ENCODE measurements at regions not wholly inside any gene's neighbourhood (a gene's known extent, or its start where the extent isn't known, plus 50 kb on each side); places are given as distances from the start of the nearest gene placed in this dataset.
A peak's percentile ranks its signal among the peaks of the same experiment; 100 is the strongest.

GRCh38 chr13:66138172-66138811, 1091.8 kb downstream of the PCDH9 start:
- Mint-ChIP-seq H3K27ac (peak overlapping the region; percentile 78 to 84), H3K27me3 (no peaks in the 10 kb centered on the region), H3K9me3 (peaks cover 11% of the 10 kb centered on the region), H3K36me3 (peaks cover 21% of the 10 kb centered on the region), H3K4me1 (ENCODE audit: low read depth in 2 of 2) (peaks cover 28 to 47% of the 10 kb centered on the region in 2 donors), H3K4me3 (peak overlapping the region; percentile 73)
- peak; percentile 91 to 93 for ATAC-seq
- DNase-seq (ENCODE audit: low spot score): no peak

DNA sequence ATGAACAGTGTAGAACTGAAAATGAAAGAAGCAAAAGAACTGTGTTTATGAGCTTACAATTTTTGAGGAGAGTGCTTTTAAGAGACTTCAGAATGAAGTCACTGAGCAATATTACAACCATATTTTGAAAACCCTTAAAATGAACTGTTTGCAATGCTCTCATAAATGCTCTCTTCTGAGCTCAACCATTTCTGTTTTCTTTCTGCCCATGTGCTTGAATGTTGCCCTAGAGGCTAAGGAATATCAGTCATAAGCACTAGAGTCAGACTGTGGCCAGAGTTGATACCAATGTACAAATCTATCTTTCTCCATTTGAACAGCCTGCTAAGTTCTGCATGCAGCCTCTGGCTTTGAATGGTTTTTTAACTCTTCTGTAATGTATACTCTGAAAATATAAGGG, 1092.8 kb downstream of the PCDH9 start:
- no peak for DNase-seq (ENCODE audit: low spot score)
- no peaks in the 10 kb centered on the region for H3K27me3 Mint-ChIP-seq
- H3K9me3 Mint-ChIP-seq: peaks cover 6% of the 10 kb centered on the region
- H3K27ac Mint-ChIP-seq: peak overlapping the region; percentile 78 to 84
- peaks cover 28 to 43% of the 10 kb centered on the region in 2 donors for H3K4me1 Mint-ChIP-seq (ENCODE audit: low read depth in 2 of 2)
- ATAC-seq: no peak
- peaks cover 12% of the 10 kb centered on the region for H3K36me3 Mint-ChIP-seq
- peak overlapping the region; percentile 73 for H3K4me3 Mint-ChIP-seq

GRCh38 chr13:66128692-66129269, 1101.4 kb downstream of the PCDH9 start:
- ATAC-seq: peak; percentile 77 to 84
- Mint-ChIP-seq H3K9me3 (no peaks in the 10 kb centered on the region), H3K36me3 (no peaks in the 10 kb centered on the region), H3K27ac (peak overlapping the region; percentile 52 to 88), H3K4me1 (ENCODE audit: low read depth in 2 of 2) (peaks cover 13 to 25% of the 10 kb centered on the region in 2 donors), H3K27me3 (no peaks in the 10 kb centered on the region), H3K4me3 (peak overlapping the region; percentile 40)
- no peak for DNase-seq (ENCODE audit: low spot score)

- Mint-ChIP-seq H3K9me3 (no peaks in the 10 kb centered on the region), H3K4me3 (peak overlapping the region; percentile 40), H3K4me1 (ENCODE audit: low read depth in 2 of 2) (peaks cover 13 to 25% of the 10 kb centered on the region in 2 donors), H3K36me3 (no peaks in the 10 kb centered on the region), H3K27ac (peak overlapping the region; percentile 52 to 88), H3K27me3 (no peaks in the 10 kb centered on the region)
- DNase-seq (ENCODE audit: low spot score) (no peak), ATAC-seq (no peak)
These were observed 1101.9 kb downstream of the PCDH9 start for GRCh38 chr13:66128201-66128600.

GRCh38 chr13:66117563-66117962, 1112.6 kb downstream of the PCDH9 start:
- ATAC-seq (no peak), DNase-seq (ENCODE audit: low spot score) (no peak)
- H3K36me3 Mint-ChIP-seq: no peaks in the 10 kb centered on the region
- no peak overlapping the region for H3K4me3 Mint-ChIP-seq
- no peaks in the 10 kb centered on the region for H3K9me3 Mint-ChIP-seq
- no peaks in the 10 kb centered on the region for H3K4me1 Mint-ChIP-seq (ENCODE audit: low read depth in 2 of 2)
- H3K27ac Mint-ChIP-seq: no peak overlapping the region
- H3K27me3 Mint-ChIP-seq: peaks cover 0 to 5% of the 10 kb centered on the region in 2 donors

DNA sequence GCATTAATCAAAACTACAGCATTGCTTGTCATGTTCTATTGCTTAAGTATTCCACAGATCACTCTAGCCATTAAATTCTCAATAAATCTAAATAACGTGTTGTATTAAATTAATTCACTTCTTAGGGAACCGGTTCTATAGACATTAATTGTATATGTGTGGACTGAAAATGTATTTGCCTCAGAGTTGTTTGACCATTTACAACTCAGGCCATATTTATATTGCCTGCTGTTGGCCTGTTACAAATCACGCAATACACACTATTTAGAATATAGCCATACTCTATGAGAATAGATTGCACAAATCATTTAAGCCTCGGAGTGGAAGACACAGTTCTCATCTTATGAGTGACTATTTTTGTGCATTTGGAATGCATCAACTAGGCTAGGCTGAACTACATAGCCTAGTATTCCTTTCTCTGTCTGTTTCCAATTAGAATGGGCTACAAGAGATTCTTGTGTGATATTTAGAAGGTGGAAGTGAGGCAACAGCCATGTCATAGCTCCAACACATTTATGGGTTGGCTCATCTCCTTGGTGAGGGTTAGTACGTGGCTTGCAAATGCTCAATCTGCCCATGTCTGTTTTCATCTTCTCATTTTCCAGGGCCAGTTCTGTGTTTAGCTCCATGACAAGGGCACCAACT, 1116.1 kb downstream of the PCDH9 start:
- Mint-ChIP-seq H3K27me3 (peaks cover 0 to 4% of the 10 kb centered on the region in 2 donors), H3K4me3 (no peak overlapping the region), H3K27ac (no peak overlapping the region), H3K36me3 (no peaks in the 10 kb centered on the region), H3K9me3 (no peaks in the 10 kb centered on the region), H3K4me1 (ENCODE audit: low read depth in 2 of 2) (no peaks in the 10 kb centered on the region)
- DNase-seq (ENCODE audit: low spot score): no peak
- ATAC-seq: no peak

DNA sequence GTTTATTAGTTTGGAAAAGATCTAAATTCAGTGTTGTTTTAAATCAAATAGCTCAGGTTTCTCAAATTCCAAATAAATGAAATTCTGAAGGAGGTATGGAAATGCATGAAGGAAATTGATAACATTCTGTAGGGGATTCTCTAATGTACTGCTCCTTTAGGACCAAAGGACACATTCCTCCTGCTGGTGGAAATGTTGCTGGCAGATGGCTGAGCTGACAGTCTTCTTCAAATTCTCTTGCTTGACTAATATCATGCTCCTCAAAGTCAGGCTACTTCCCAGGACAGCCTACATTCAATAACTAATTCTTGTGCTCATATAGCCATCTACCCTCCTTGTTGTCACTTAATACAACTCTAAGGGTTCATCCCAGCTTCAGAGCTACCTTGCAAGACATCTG, 1118.5 kb downstream of the PCDH9 start:
- Mint-ChIP-seq H3K27me3 (peaks cover 0 to 2% of the 10 kb centered on the region in 2 donors), H3K4me1 (ENCODE audit: low read depth in 2 of 2) (no peaks in the 10 kb centered on the region), H3K9me3 (no peaks in the 10 kb centered on the region), H3K36me3 (no peaks in the 10 kb centered on the region), H3K4me3 (no peak overlapping the region), H3K27ac (no peak overlapping the region)
- no peak for ATAC-seq
- no peak for DNase-seq (ENCODE audit: low spot score)

DNA sequence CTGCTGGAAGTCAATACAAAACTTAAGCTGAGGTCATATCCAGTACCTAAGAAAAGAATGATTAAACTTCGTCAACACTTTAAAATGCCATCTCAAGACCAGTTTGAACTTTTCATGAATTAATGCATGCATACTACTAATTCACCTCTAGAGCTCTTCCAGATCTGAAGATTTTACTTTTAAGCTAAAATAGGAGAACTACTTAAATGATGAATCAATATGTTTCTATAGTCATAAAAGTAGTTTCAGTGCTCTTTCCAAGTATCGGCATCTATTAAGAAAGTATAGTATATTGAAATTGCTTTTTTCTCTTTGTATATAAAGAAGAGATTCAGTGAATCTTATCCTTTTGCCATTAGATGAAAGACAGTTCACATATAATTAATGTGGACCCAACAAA, 1123.9 kb downstream of the PCDH9 start:
- Mint-ChIP-seq H3K9me3 (no peaks in the 10 kb centered on the region), H3K4me3 (no peak overlapping the region), H3K36me3 (no peaks in the 10 kb centered on the region), H3K4me1 (ENCODE audit: low read depth in 2 of 2) (no peaks in the 10 kb centered on the region), H3K27me3 (peaks cover 0 to 2% of the 10 kb centered on the region in 2 donors), H3K27ac (no peak overlapping the region)
- ATAC-seq (no peak), DNase-seq (ENCODE audit: low spot score) (no peak)

GRCh38 chr13:66102864-66103263, 1127.3 kb downstream of the PCDH9 start:
- H3K4me1 Mint-ChIP-seq (ENCODE audit: low read depth in 2 of 2): no peaks in the 10 kb centered on the region
- no peaks in the 10 kb centered on the region for H3K36me3 Mint-ChIP-seq
- H3K27ac Mint-ChIP-seq: no peak overlapping the region
- H3K4me3 Mint-ChIP-seq: no peak overlapping the region
- H3K9me3 Mint-ChIP-seq: peaks cover 2% of the 10 kb centered on the region
- ATAC-seq (no peak), DNase-seq (ENCODE audit: low spot score) (no peak)
- no peaks in the 10 kb centered on the region for H3K27me3 Mint-ChIP-seq

DNA sequence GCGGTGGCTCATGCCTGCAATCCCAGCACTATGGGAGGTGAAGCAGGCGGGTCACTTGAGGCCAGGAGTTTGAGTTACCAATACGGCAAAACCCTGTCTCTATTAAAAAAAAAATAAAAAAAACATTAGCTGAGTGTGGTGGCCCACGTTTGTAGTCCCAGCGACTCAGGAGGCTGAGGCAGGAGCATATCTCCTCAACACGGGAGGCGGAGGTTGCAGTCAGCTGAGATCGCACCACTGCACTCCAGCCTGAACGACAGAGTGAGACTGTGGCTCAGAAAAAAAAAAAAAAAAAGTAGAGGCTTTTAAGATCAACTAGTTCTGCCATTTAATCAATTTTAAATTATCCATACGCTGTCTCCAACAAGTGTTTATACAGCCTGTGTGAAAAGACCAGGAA, 1130.3 kb downstream of the PCDH9 start:
- no peak for ATAC-seq

GRCh38 chr13:66098931-66099628, 1131.1 kb downstream of the PCDH9 start:
- H3K9me3 Mint-ChIP-seq: peaks cover 2% of the 10 kb centered on the region
- ATAC-seq: no peak
- no peaks in the 10 kb centered on the region for H3K27me3 Mint-ChIP-seq
- H3K27ac Mint-ChIP-seq: no peak overlapping the region
- H3K4me1 Mint-ChIP-seq (ENCODE audit: low read depth in 2 of 2): no peaks in the 10 kb centered on the region
- H3K36me3 Mint-ChIP-seq: no peaks in the 10 kb centered on the region
- no peak for DNase-seq (ENCODE audit: low spot score)
- no peak overlapping the region for H3K4me3 Mint-ChIP-seq

More for the DNA sequence above, 1130.3 kb downstream of the PCDH9 start:
- no peak for DNase-seq (ENCODE audit: low spot score)
- H3K4me1 Mint-ChIP-seq (ENCODE audit: low read depth in 2 of 2): no peaks in the 10 kb centered on the region
- H3K27ac Mint-ChIP-seq: no peak overlapping the region
- H3K27me3 Mint-ChIP-seq: no peaks in the 10 kb centered on the region
- H3K4me3 Mint-ChIP-seq: no peak overlapping the region
- H3K9me3 Mint-ChIP-seq: peaks cover 2% of the 10 kb centered on the region
- no peaks in the 10 kb centered on the region for H3K36me3 Mint-ChIP-seq

GRCh38 chr13:66089711-66090110, 1140.4 kb downstream of the PCDH9 start:
- no peaks in the 10 kb centered on the region for H3K4me1 Mint-ChIP-seq (ENCODE audit: low read depth in 2 of 2)
- H3K4me3 Mint-ChIP-seq: no peak overlapping the region
- no peaks in the 10 kb centered on the region for H3K27me3 Mint-ChIP-seq
- ATAC-seq (no peak), DNase-seq (ENCODE audit: low spot score) (no peak)
- no peaks in the 10 kb centered on the region for H3K9me3 Mint-ChIP-seq
- no peaks in the 10 kb centered on the region for H3K36me3 Mint-ChIP-seq
- no peak overlapping the region for H3K27ac Mint-ChIP-seq

GRCh38 chr13:66087269-66087710, 1142.8 kb downstream of the PCDH9 start:
- Mint-ChIP-seq H3K27ac (no peak overlapping the region), H3K9me3 (no peaks in the 10 kb centered on the region), H3K36me3 (no peaks in the 10 kb centered on the region), H3K27me3 (no peaks in the 10 kb centered on the region), H3K4me1 (ENCODE audit: low read depth in 2 of 2) (no peaks in the 10 kb centered on the region), H3K4me3 (no peak overlapping the region)
- DNase-seq (ENCODE audit: low spot score): no peak
- ATAC-seq: no peak

Measured in natural killer cell treated with Interleukin-12 subunit alpha and Interleukin-12 subunit beta and Interleukin-15 and Interleukin-18, amount 100 ng/mL, for 72 hours (primary cell).